SH-SY5Y (cell line): ENCODE measurements at regions not wholly inside any gene's neighbourhood (a gene's known extent, or its start where the extent isn't known, plus 50 kb on each side); places are given as distances from the start of the nearest gene placed in this dataset.

Source experiments
- GATA2 ChIP-seq: IDR thresholded peaks from 2 replicates; pipeline ENCODE4 v1.6.1; 2011; ENCODE audit warnings: mild to moderate bottlenecking, low read depth, low read length
- GATA3 ChIP-seq: IDR thresholded peaks from 2 replicates; pipeline ENCODE4 v1.6.1; 2011; ENCODE audit warnings: low read depth, mild to moderate bottlenecking, low read length, moderate library complexity

- TF ChIP-seq GATA2, result no peak
- no peak for TF ChIP-seq GATA3
These were observed 379.1 kb downstream of the SH2D1A start for GRCh38 chrX:124725502-124725901.
